Endothelial cell of umbilical vein (primary cell): ENCODE measurements at regions not wholly inside any gene's neighbourhood (a gene's known extent, or its start where the extent isn't known, plus 50 kb on each side); places are given as distances from the start of the nearest gene placed in this dataset.

Experiments
- BruUV-seq: library from RNA; stranded (reverse); fragments of 400-500 nt; replicated peaks from 2 replicates; lab custom pipeline; 2021; lab: Mats Ljungman, UMichigan
- CTCF ChIA-PET: fragments of 300-600, 350-600 bp; sonication (Branson Sonifier 250); formaldehyde crosslinking; loops from one replicate; lab custom pipeline; 2021; ENCODE audit warnings: antibody characterized with exemption, inconsistent platforms; lab: Charles Lee
- POLR2A ChIA-PET: fragments of 300-600, 350-600 bp; sonication (Branson Sonifier 250); formaldehyde crosslinking; loops from one replicate; lab custom pipeline; 2021; ENCODE audit warnings: antibody characterized with exemption, inconsistent platforms; lab: Charles Lee
- DNase-seq: peaks from one replicate; pipeline ENCODE4 v3.0.0-alpha.2; 2011; ENCODE audit warnings: low read depth, low spot score
- FAIRE-seq: peaks from 2 replicates; lab custom pipeline; 2011; peaks lifted over from hg19 to GRCh38; lab: Jason Lieb, UNC
- H2AFZ ChIP-seq: 2 replicates; pipeline ENCODE4 v1.6.0; 2012; ENCODE audit warnings: low read depth, low read length, control low read depth, inconsistent platforms
- H3K27ac ChIP-seq: 2 replicates; pipeline ENCODE4 v1.5.1; 2011; ENCODE audit warnings: low read depth, mild to moderate bottlenecking, control low read depth, low read length, moderate library complexity; ENCODE audit not compliant: insufficient read depth
- H3K27me3 ChIP-seq, 2 experiments: 2 replicates each; pipeline versions ENCODE4 v1.6.0 to v1.6.1; 2011; ENCODE audit warnings: low read length in 2 of 2, mixed read lengths in 1 of 2; ENCODE audit not compliant: control insufficient read depth in 2 of 2, insufficient read depth in 2 of 2
- H3K36me3 ChIP-seq, 2 experiments: 2 replicates in 1 of 2; 3 replicates in 1 of 2; pipeline ENCODE4 v1.5.1; 2011; ENCODE audit warnings: low read length in 2 of 2, mild to moderate bottlenecking in 1 of 2, moderate library complexity in 1 of 2; ENCODE audit not compliant: control insufficient read depth in 2 of 2, insufficient read depth in 2 of 2; ENCODE audit errors: extremely low read depth in 1 of 2
- H3K4me1 ChIP-seq: 3 replicates; pipeline ENCODE4 v1.5.1; 2011; ENCODE audit warnings: mild to moderate bottlenecking, low read length; ENCODE audit not compliant: control insufficient read depth, insufficient read depth; ENCODE audit errors: extremely low read depth
- H3K4me2 ChIP-seq: 2 replicates; pipeline ENCODE4 v1.6.1; 2011; ENCODE audit warnings: low read length, control low read depth, mixed read lengths; ENCODE audit not compliant: insufficient read depth
- H3K4me3 ChIP-seq, 3 experiments: fragments of 200-600 bp in 1 of 3; sonication (generic), shearing (Covaris generic) in 1 of 3; replicated peaks in 1 of 3; 2 replicates each; pipeline ENCODE4 v1.5.1; 2011 to 2016; ENCODE audit warnings: control low read depth in 3 of 3, low read length in 3 of 3, mild to moderate bottlenecking in 2 of 3, inconsistent platforms in 1 of 3, low read depth in 1 of 3, moderate library complexity in 1 of 3; ENCODE audit not compliant: insufficient read depth in 1 of 3
- H3K79me2 ChIP-seq: 2 replicates; pipeline ENCODE4 v1.6.0; 2012; ENCODE audit warnings: low read length, inconsistent platforms; ENCODE audit not compliant: control insufficient read depth, insufficient read depth
- H3K9ac ChIP-seq: replicated peaks from 2 replicates; pipeline ENCODE3; 2011; ENCODE audit warnings: low read length, control low read depth; ENCODE audit not compliant: insufficient read depth; ENCODE audit errors: extremely low read depth
- H3K9me1 ChIP-seq: replicated peaks from 3 replicates; pipeline ENCODE4 v1.6.0; 2011; ENCODE audit warnings: mild to moderate bottlenecking, low read length; ENCODE audit not compliant: control insufficient read depth, insufficient read depth; ENCODE audit errors: extremely low read depth
- H3K9me3 ChIP-seq: replicated peaks from 2 replicates; pipeline ENCODE4 v1.5.1; 2012; ENCODE audit warnings: low read length, inconsistent platforms; ENCODE audit not compliant: control insufficient read depth, insufficient read depth
- H4K20me1 ChIP-seq: replicated peaks from 2 replicates; pipeline ENCODE3; 2011; ENCODE audit warnings: mild to moderate bottlenecking, low read length; ENCODE audit not compliant: control insufficient read depth, insufficient read depth; ENCODE audit errors: extremely low read depth
- EZH2 ChIP-seq: IDR thresholded peaks from 2 replicates; pipeline ENCODE4 v1.6.1; 2012; ENCODE audit warnings: borderline replicate concordance, low read depth, mild to moderate bottlenecking, moderate library complexity, low read length, inconsistent platforms; ENCODE audit not compliant: severe bottlenecking
- FOS ChIP-seq: IDR thresholded peaks from 2 replicates; pipeline ENCODE4 v1.6.1; 2011; ENCODE audit warnings: mild to moderate bottlenecking, low read length, moderate library complexity, borderline replicate concordance; ENCODE audit not compliant: insufficient read depth
- GATA2 ChIP-seq: IDR thresholded peaks from 2 replicates; pipeline ENCODE4 v1.7.0; 2011; ENCODE audit warnings: low read depth, mild to moderate bottlenecking, moderate library complexity, mixed read lengths, low read length; ENCODE audit not compliant: insufficient read length, insufficient read depth
- JUN ChIP-seq: IDR thresholded peaks from 2 replicates; pipeline ENCODE4 v1.6.1; 2011; ENCODE audit warnings: borderline replicate concordance, low read depth; ENCODE audit not compliant: insufficient read length, insufficient read depth
- MYC ChIP-seq: IDR thresholded peaks from one replicate; pipeline ENCODE4 v1.6.1; 2011; ENCODE audit warnings: mild to moderate bottlenecking, low read depth, low read length
- POLR2A ChIP-seq: IDR thresholded peaks from 2 replicates; pipeline ENCODE4 v1.6.1; 2012; ENCODE audit warnings: low read depth, mild to moderate bottlenecking, control low read depth, low read length
- POLR2AphosphoS5 ChIP-seq: IDR thresholded peaks from 2 replicates; pipeline ENCODE4 v1.6.1; 2012; ENCODE audit warnings: low read depth, mild to moderate bottlenecking, control low read depth, low read length, moderate library complexity; ENCODE audit not compliant: insufficient read depth
- dilution Hi-C: fragments of 300-500 bp; cut with MboI; formaldehyde crosslinking; loops from one replicate; pipeline ENCODE4 v1.15.0; 2019; ENCODE audit warnings: low sequenced_read_pairs; ENCODE audit not compliant: extremely low pct_ligation_motif_present
- intact Hi-C: fragments of 100-400 bp; cut with micrococcal nuclease; formaldehyde crosslinking; loops from one replicate; pipeline ENCODE4 v1.10.0; 2022
- TF ChIP-seq, protein P1 (sequence below): IDR thresholded peaks from 2 replicates; pipeline ENCODE4 v1.6.1; 2011; ENCODE audit not compliant: insufficient read depth, insufficient read length
- TF ChIP-seq, protein P2 (sequence below), 2 donors: IDR thresholded peaks; 1 replicate in 1 of 2; 2 replicates in 1 of 2; pipeline ENCODE4 v1.5.1; 2011; ENCODE audit warnings: low read length in 2 of 2, mild to moderate bottlenecking in 2 of 2, moderate library complexity in 2 of 2, control low read depth in 1 of 2, inconsistent platforms in 1 of 2, low read depth in 1 of 2; ENCODE audit not compliant: insufficient read depth in 1 of 2; ENCODE audit errors: extremely low read depth in 1 of 2

DNA sequence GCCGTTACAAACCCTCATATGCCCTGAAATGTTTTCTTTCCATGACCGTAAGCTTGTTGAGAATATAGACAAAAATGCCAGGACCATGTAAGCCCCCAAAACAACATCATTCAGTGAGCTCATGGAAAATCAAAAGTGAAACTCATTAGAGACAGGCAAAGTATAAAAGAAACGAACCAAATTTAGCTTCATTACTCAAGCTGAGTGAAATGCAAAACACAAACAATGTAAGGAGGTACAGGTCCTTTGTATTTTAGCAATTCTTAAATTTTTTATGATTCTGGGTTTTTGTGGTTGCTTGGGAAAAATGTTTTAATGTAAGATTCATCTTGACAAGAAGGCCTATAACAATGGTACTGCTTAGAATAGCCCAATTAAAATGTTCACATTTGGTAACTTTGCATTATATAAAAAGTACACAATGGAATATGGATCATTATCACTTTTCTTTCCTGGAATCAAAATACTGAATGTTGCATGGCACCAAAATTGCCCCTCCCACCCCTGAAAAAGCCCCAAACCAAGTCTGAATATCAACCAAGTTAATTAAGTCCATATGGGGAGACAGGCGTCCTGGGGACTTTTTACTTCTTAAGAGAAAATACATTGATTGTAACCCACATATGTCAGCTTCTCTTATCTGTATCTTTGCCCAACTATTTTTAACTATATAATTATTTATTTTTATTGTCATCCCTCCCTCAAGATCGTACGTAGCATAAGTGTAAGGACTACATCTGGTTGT is 247.7 kb upstream of the CDIN1 start:
- TF ChIP-seq MYC (no peak), POLR2A (no peak), FOS (no peak), JUN (no peak), EZH2 (no peak), POLR2AphosphoS5 (no peak), GATA2 (no peak)
- TF ChIP-seq, protein P1, sequence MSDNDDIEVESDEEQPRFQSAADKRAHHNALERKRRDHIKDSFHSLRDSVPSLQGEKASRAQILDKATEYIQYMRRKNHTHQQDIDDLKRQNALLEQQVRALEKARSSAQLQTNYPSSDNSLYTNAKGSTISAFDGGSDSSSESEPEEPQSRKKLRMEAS = no peak
- TF ChIP-seq, protein P2, sequence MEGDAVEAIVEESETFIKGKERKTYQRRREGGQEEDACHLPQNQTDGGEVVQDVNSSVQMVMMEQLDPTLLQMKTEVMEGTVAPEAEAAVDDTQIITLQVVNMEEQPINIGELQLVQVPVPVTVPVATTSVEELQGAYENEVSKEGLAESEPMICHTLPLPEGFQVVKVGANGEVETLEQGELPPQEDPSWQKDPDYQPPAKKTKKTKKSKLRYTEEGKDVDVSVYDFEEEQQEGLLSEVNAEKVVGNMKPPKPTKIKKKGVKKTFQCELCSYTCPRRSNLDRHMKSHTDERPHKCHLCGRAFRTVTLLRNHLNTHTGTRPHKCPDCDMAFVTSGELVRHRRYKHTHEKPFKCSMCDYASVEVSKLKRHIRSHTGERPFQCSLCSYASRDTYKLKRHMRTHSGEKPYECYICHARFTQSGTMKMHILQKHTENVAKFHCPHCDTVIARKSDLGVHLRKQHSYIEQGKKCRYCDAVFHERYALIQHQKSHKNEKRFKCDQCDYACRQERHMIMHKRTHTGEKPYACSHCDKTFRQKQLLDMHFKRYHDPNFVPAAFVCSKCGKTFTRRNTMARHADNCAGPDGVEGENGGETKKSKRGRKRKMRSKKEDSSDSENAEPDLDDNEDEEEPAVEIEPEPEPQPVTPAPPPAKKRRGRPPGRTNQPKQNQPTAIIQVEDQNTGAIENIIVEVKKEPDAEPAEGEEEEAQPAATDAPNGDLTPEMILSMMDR (IDR thresholded peaks at IDR 0.05; ENCODE audit: extremely low read depth in 1 of 2, insufficient read depth in 1 of 2, low read depth in 1 of 2, low read length in 2 of 2) = no peak
- BruUV-seq = no TSS peak
- H3K4me2 ChIP-seq = no peak overlapping the region
- no peaks in the 10 kb centered on the region for H3K79me2 ChIP-seq
- no peaks in the 10 kb centered on the region for H3K27me3 ChIP-seq
- H4K20me1 ChIP-seq = no peaks in the 10 kb centered on the region
- no peaks in the 10 kb centered on the region for H3K9me3 ChIP-seq
- FAIRE-seq (no peak), DNase-seq (no peak)
- dilution Hi-C loops (no loop called here), intact Hi-C loops (no loop called here)
- no peak overlapping the region for H3K4me3 ChIP-seq
- H2AFZ ChIP-seq = no peak overlapping the region
- H3K36me3 ChIP-seq = no peaks in the 10 kb centered on the region
- CTCF ChIA-PET = interaction anchor here (0.7 to 1.3 kb wide), 4 partner anchors 10 to 170 kb away, joined by 3 to 4 read pairs (median 3); no protein-coding TSS in a partner anchor
- H3K9ac ChIP-seq = no peak overlapping the region
- POLR2A ChIA-PET = no interaction called here
- no peak overlapping the region for H3K27ac ChIP-seq
- no peaks in the 10 kb centered on the region for H3K4me1 ChIP-seq
- H3K9me1 ChIP-seq = no peaks in the 10 kb centered on the region
